ENCODE measurements at regions not wholly inside any gene's neighbourhood (a gene's known extent, or its start where the extent isn't known, plus 50 kb on each side); places are given as distances from the start of the nearest gene placed in this dataset.
A peak's percentile ranks its signal among the peaks of the same experiment; 100 is the strongest.

DNA sequence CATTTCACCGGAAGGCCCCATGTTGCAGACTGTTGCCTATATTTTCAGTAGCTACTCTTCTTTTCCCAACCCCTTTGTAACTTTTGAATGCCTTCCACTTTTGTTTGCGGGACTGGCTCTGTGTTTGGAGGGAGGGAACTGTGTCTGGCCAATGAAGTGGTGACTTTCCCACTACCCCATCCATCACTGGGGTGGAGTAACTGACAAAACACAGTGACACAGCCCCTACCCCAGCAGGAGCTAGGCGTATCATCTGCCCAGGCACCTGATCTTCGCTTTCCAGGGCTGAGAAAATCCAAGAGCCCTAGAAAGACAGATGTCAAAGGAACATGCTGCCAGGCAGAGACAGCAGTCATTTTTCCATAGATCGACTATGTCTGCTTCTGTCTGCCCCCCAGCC, 710.6 kb upstream of the CELF2 start:
- in situ Hi-C loops (cut with HindIII; ENCODE audit: low pct_unique_long_range_greater_than_20kb, low sequenced_read_pairs) = no loop called here
- no peak for DNase-seq (ENCODE audit: low read depth)

DNA sequence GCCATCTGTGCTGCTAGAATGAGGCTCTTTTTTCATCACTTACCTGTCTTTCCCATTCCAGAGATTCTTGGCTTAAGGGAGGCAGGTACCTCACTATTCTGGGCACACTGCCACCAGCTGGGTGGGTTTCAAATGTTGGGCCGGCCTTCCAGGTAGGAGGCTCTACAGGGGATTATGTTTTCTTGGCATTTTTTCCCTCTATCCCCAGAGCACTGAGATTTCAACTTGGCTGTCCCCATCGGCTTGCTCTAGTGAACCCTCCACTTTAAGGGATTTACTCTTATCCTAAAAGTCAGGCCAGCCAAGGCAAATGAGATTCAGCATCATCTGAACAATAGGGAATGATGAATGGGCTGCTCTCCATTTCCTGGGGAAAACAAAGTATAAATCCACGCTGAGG, 710.1 kb upstream of the CELF2 start:
- in situ Hi-C loops (cut with HindIII; ENCODE audit: low pct_unique_long_range_greater_than_20kb, low sequenced_read_pairs) = no loop called here

DNA sequence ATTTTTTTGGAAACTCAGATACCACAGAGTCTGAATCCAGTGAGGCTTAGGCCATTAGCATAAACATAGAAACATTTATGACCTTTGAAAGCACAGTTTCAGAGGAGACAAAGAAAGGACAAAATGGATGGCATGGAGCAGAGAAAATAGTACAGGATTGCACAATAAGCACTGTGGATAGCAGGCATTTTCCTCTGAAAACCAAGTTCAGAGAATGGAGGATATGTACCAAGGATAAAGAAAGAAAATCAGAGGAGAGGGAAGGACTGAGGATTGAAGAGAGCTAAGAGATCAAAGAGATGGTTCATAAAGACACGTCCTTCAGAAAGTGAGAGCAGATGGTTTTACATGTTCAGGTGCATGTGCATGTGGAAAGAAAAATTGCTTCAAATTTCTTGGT, 707.2 kb upstream of the CELF2 start:
- in situ Hi-C loops (cut with HindIII; ENCODE audit: low pct_unique_long_range_greater_than_20kb, low sequenced_read_pairs) = no loop called here
- no peak for DNase-seq (ENCODE audit: low read depth)

More for the DNA sequence above, 710.1 kb upstream of the CELF2 start:
- DNase-seq (ENCODE audit: low read depth) = no peak

DNA sequence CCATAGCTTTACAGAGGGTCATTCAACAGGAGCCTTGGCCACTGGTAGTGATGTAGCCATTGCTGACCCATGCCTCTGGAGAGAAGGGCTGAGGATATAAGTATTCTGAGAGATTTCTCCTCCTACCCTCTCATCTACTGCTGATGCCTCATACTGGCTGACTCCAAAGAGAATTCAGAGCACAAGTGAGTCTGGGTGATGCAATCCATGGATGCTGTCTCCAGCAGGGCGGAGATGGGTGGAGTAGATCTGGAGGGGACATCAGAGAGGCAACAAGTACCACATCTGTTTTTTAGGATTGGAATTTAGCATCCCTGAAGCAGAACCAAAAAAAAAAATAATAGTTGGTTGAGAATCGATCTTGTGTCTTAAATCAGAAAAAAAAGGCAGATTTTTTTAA, 705.7 kb upstream of the CELF2 start:
- no peak for DNase-seq (ENCODE audit: low read depth)
- in situ Hi-C loops (cut with HindIII; ENCODE audit: low pct_unique_long_range_greater_than_20kb, low sequenced_read_pairs) = no loop called here

DNA sequence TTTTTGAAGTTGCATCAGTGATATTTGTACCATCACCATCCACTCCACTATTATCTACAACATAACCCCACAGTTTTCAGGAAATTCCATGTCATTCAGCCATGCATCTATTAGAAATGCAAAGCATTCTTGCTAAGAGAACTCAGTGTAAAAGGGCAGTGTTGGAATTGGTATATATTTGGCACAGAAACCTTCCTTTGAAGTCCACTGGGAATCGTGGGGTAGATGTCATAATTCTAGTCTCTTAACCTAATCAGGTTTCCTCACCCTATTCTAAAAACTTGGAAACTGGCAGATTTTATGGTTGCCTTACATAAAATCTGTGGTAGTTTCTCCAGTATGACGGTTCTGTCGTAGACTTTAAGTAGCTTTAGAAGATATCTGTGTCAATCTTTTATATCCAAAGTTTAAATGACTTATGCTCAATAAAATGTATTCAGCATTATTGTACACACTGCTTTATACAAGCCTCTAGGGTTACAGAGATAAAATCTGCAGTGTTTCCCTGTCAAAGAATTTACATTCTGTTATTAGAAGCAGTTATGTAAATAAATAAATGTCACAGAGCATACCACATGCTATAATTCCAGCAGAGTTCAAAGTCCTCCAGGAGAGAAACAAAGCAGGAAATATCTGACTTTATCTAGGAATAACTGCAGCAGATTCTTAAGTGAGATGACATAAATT, 704.4 kb upstream of the CELF2 start:
- peak; percentile 36 for DNase-seq (ENCODE audit: low read depth)
- in situ Hi-C loops (cut with HindIII; ENCODE audit: low pct_unique_long_range_greater_than_20kb, low sequenced_read_pairs) = no loop called here

DNA sequence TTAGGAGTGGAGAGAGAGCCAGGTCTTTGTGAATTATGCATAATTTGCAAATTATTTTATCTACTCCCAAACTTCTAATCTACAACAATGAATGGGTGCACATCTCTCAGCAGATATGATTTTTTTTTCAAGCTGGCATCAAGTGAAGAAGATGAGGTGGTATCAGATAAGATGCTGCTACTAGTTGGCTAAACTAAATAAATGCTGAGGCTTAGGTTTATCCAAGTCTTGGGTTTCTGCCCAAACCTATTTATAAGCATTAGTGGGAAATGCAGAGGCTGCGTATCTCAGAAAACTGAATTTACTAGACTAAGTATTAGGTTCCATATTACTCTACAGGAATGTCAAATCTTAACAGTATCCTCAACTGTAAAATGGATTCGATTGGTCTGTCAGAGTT, 703.0 kb upstream of the CELF2 start:
- no peak for DNase-seq (ENCODE audit: low read depth)
- in situ Hi-C loops (cut with HindIII; ENCODE audit: low pct_unique_long_range_greater_than_20kb, low sequenced_read_pairs) = no loop called here

DNA sequence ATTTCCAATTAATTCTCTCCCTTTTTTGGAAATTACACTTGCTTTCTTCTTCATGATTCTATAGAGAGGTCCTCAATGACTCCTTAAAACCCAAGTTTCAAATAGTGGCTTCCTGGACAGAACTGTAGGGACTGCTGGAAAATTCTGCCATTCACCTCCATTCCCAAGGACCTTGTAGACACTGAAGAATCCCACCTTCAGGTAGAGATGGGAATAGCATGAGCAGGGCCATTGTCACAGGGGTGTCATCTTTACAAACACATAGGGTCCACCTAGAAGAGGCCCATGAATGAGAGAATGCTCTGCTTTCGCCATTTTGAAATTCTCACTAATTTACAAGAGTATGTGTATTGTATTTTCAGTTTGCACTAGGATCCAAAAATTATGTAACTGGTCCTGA, 701.7 kb upstream of the CELF2 start:
- no peak for DNase-seq (ENCODE audit: low read depth)
- in situ Hi-C loops (cut with HindIII; ENCODE audit: low pct_unique_long_range_greater_than_20kb, low sequenced_read_pairs) = no loop called here

DNA sequence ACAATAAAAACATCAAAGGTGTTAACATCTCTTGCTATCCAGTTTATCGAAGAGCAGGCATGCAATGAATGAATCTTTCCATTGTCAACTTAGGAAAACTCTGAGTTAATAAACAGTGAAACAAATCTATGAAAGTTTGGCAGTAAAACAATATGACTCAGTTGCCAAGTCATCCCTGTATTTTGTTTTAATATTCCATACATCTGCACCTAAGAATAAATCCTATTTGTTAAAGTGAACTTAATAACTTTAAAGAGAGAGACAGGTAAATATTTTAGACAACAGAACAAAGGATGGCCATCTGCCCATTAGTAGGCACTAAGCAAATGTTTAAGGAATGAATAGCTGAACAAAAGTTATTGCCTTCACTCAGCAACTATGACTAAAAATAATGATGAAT, 700.5 kb upstream of the CELF2 start:
- in situ Hi-C loops (cut with HindIII; ENCODE audit: low pct_unique_long_range_greater_than_20kb, low sequenced_read_pairs) = no loop called here

DNA sequence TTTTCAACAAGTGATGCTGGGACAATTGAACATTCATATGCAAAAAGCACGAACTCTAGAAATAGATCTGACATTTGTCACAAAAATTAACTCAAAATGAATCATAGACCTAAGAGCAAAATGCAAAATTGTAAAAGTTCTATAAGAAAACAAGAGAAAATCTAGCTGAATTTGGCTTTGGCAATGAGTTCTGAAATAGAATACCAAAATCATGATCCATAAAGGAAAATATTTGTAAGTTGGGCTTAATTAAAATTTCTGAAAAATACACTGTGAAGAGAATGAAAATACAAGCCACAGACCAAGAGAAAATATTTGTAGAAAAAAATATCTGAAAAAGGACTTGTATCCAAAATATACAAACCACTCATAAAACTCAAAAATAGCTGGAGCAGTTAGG, 698.8 kb upstream of the CELF2 start:
- no peak for DNase-seq (ENCODE audit: low read depth)
- in situ Hi-C loops (cut with HindIII; ENCODE audit: low pct_unique_long_range_greater_than_20kb, low sequenced_read_pairs) = no loop called here

More for the DNA sequence above, 700.5 kb upstream of the CELF2 start:
- no peak for DNase-seq (ENCODE audit: low read depth)

DNA sequence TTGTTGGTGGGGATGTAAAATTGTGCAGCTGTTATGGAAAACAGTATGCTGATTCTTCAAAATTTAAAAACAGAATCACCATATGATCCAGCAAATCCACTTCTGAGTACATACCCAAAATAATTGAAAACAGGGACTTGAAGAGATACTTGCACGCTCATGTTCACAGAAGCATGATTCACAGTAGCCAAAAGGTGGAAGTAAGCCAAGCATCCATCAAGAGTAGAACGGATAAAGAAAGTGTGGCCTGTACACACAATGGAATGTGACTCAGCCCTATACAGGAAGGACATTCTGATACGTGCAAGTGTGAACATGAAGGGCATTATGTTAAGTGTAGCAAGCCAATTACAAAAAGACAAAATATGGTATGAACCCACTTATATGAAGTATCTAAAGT, 696.7 kb upstream of the CELF2 start:
- in situ Hi-C loops (cut with HindIII; ENCODE audit: low pct_unique_long_range_greater_than_20kb, low sequenced_read_pairs) = no loop called here
- no peak for DNase-seq (ENCODE audit: low read depth)

DNA sequence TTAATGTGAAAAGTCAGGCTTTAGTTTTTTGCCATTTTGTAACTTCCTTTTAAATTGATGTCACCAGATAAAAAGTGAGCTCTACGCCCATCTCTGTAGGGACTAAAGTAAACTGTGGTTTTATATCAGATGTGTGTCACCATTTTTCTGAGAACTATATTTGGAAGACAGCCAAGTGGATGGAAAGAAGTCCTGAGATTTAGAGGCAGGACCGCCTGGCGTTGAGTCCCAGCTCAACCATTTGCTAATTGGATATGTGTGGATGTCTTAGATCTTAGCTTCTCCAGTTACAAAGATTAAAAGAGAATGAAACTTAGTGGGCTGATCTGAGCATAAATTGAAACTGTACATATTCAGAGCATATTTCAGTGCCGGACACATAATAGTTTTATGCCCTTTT, 691.6 kb upstream of the CELF2 start:
- in situ Hi-C loops (cut with HindIII; ENCODE audit: low pct_unique_long_range_greater_than_20kb, low sequenced_read_pairs) = no loop called here

DNA sequence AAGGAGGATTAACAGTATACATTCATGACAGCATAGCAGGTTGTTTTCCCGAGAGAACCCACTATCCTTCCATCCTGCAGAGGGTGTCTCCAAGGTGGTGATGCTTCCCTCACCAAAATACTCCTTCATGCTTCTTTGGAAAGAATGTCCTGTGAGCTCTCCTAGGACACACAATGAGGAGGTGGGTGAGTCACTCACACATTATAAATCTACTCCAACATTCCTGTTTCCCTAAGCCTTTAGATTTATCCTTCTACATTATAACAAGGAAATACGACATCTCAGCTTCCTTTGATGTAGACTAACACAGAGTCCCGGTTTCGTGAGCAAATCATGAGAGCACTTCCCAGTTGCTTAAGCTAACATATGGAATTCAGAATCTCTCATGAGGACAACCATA, 689.7 kb upstream of the CELF2 start:
- in situ Hi-C loops (cut with HindIII; ENCODE audit: low pct_unique_long_range_greater_than_20kb, low sequenced_read_pairs) = no loop called here
- DNase-seq (ENCODE audit: low read depth) = no peak

More for the DNA sequence above, 691.6 kb upstream of the CELF2 start:
- DNase-seq (ENCODE audit: low read depth) = no peak

DNA sequence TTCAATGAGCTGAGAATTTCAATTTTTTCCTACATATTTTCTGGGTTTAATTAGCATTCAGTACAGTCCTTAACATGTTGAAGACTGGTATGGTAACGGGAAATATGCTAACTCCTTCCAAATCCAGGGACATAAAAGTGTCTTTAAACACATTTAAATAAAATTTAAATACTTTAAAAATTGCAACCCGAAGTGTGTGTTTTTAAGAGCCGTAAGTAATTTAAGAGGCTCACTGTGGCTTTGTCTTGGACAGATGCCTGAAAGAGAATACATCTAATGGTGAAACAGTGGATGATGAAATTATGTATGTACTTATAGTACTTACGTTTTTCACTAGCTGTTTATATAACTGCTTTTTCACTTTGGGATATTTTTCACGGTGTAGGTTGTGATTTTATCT, 687.3 kb upstream of the CELF2 start:
- in situ Hi-C loops (cut with HindIII; ENCODE audit: low pct_unique_long_range_greater_than_20kb, low sequenced_read_pairs) = no loop called here
- no peak for DNase-seq (ENCODE audit: low read depth)

DNA sequence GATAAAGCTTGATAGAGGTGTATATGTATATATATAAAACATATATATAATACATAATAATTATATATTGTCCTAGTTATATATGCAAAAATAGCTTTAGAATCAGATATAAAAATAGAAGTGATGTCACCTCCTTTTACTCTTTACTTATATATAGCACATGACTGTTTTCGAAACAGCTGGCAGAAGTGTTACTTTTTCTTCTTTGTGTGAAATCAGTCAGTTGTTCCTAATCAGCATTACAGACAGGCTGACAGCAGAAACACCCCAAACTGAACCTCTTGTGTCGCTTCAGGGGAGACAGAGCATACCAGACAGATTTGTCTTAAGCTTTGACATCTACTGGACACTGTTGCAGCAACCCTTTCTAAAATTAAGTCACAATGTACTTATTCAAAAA, 684.9 kb upstream of the CELF2 start:
- in situ Hi-C loops (cut with HindIII; ENCODE audit: low pct_unique_long_range_greater_than_20kb, low sequenced_read_pairs) = no loop called here
- DNase-seq (ENCODE audit: low read depth) = no peak

DNA sequence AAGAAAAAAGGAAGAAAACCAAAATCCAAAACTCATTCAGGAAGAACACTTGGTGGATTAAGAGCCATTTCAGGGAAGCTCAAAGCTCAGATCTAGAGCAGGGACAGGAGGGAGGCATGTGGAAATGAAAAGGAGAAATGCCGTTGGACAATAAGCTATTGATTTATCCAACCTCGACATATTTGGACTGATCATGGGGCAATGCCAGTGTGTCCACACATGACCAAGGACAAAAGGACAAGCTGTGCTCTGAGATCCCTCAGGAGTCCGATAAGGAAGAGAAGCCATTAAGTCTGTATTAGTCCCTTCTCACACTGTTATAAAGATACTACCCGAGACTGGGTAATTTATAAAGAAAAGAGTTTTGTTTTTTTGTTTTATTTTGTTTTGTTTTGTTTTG, 684.0 kb upstream of the CELF2 start:
- DNase-seq (ENCODE audit: low read depth) = no peak
- in situ Hi-C loops (cut with HindIII; ENCODE audit: low pct_unique_long_range_greater_than_20kb, low sequenced_read_pairs) = no loop called here

DNA sequence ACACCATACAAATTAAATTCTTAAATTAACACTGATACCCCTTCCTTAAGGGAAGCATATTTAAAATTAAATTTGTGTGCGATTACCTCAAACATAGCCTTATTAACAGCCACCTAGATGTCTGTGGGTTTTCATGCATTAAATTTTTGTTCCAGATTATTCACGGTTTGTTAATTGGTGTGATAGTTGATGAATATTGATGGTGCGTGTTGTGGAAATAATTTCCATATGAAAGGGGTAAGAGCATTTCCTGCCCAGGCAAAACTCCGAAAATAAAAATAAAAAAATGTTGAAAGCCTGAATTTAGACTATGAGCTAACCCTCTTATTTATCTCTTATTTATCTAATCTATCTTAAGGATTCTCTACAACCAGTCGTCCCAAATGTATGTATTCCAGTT, 679.3 kb upstream of the CELF2 start:
- no peak for DNase-seq (ENCODE audit: low read depth)
- in situ Hi-C loops (cut with HindIII; ENCODE audit: low pct_unique_long_range_greater_than_20kb, low sequenced_read_pairs) = no loop called here

DNA sequence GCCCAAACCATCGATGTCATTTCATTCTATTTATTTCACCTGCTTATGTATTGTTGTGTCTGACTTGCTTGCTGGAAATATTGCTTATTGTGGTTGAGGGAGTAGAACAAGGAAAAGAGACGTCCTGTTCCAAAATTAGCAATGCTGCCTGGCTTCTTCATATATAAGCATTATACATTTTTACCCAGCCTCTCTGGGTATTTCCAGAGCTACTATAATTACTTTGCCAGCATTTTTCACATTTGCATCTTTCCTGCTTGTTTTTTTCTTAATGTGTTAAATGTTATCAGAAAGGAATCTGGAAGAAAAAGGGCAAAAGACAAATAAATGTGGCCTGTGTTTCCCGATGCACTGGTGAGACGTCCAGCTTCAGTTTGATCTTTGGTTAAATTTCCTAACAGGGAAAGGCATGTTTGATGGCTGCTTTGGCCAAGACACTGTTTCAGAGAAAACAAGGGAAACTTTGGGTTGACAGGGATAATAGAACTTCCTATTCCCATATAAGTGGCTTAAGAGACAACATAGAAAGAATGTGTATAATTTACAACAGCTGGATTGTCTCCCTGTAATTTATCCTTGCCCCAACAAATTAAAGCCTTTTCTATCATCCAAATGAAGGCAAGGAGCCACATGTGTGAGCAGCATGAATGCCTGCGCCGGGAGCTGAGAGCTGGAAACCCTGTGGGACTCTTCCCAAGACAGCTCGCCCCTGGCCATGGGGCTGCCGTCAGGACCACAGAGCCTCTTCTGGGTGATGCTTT, 671.1 kb upstream of the CELF2 start:
- in situ Hi-C loops (cut with HindIII; ENCODE audit: low pct_unique_long_range_greater_than_20kb, low sequenced_read_pairs) = no loop called here
- DNase-seq (ENCODE audit: low read depth) = no peak

DNA sequence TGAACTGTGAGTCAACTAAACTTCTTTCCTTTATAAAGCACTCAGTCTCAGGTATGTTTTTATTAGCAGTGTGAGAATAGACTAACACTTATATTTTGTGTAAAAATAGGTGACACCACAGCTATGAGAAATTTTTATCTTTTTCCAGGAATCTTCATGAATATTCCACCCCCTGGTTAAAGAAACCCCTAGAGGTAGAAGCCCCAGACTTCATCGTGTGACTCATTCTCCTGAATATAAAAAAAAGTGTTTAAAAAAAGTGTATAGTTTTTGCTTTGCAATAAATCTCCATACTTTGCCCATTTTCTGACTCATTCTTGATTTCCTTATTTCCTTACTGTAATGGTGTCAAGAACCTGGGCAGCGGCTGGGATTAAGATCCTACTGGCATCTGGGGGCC, 667.6 kb upstream of the CELF2 start:
- no peak for DNase-seq (ENCODE audit: low read depth)
- in situ Hi-C loops (cut with HindIII; ENCODE audit: low pct_unique_long_range_greater_than_20kb, low sequenced_read_pairs) = no loop called here

DNA sequence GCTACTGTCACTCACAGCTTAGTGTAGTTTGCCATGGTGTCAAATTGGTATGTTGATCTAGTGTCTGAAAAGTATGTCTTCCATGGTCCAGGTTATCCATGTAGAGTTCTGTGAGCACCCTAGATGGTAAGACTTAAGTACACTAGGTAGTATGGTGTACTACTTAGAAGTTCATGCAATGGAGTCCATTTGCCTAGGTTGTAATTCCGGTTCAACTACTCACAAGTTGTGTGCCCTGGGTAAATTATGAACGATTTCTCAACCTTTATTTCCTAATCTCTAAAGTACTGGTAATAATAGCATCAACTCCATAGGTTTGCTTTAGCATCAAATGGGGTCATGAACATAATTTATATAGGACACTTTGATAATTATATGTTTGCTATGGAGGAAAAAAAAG, 666.2 kb upstream of the CELF2 start:
- in situ Hi-C loops (cut with HindIII; ENCODE audit: low pct_unique_long_range_greater_than_20kb, low sequenced_read_pairs) = no loop called here
- no peak for DNase-seq (ENCODE audit: low read depth)

DNA sequence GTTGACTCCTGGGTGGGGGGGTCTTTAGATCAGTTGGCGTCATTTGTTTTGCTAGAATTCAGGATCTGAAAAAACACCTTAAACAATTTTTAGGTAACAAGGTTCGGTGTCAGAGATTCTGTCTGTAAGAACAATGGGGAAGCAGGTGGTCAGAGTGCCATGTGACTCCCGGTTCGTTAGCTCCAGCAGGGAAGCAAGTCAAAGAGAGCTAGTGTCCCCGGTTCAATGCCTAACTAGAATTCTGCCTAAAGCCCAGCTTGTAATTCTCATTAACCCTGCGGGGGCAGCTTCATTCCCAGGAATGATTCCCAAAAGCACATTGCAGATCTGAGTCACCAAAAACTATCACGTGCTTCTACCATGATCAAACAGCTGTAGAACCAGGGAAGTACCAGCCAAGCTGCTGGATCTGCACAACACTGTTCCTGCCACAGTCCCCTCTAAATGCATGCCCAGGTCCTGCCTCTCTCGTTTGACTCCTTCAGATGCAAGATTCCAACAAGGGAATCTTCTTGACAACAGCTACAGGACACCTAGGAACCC, 664.3 kb upstream of the CELF2 start:
- DNase-seq (ENCODE audit: low read depth) = no peak
- in situ Hi-C loops (cut with HindIII; ENCODE audit: low pct_unique_long_range_greater_than_20kb, low sequenced_read_pairs) = no loop called here

Measured in Caki2 (cell line).